ENCODE measurements at regions not wholly inside any gene's neighbourhood (a gene's known extent, or its start where the extent isn't known, plus 50 kb on each side); places are given as distances from the start of the nearest gene placed in this dataset.

GRCh38 chr4:133403913-133404312 lies 254.8 kb downstream of the PCDH10 start (continued):
- TF ChIP-seq REST (IDR thresholded peaks at IDR 0.05; ENCODE audit: low read depth, low read length) (no peak), YY1 (IDR thresholded peaks at IDR 0.05; ENCODE audit: low read depth) (no peak), RAD21 (IDR thresholded peaks at IDR 0.05; ENCODE audit: low read length) (no peak), MEF2A (IDR thresholded peaks at IDR 0.05; ENCODE audit: borderline replicate concordance, low read depth) (no peak)

- DNase-seq: no peak
These were observed 253.5 kb downstream of the PCDH10 start for GRCh38 chr4:133402616-133403015.

More at GRCh38 chr4:133402616-133403015, 253.5 kb downstream of the PCDH10 start:
- POLR2A ChIA-PET: no interaction called here
- no peaks in the 10 kb centered on the region for H3K36me3 ChIP-seq (replicated peaks in 1 of 2; ENCODE audit: control insufficient read depth in 1 of 2, insufficient read depth in 2 of 2, low read length in 1 of 2)
- no peaks in the 10 kb centered on the region for H3F3A ChIP-seq (replicated peaks; ENCODE audit: insufficient read depth)
- H3K4me3 ChIP-seq (ENCODE audit: low read depth in 2 of 2, low read length in 1 of 2): no peak overlapping the region
- TF ChIP-seq USF2 (IDR thresholded peaks at IDR 0.05; ENCODE audit: borderline replicate concordance, low read depth, low read length): no peak
- TF ChIP-seq NRF1 (IDR thresholded peaks at IDR 0.05; ENCODE audit: low read depth, low read length): no peak
- TF ChIP-seq NFIC (IDR thresholded peaks at IDR 0.05; ENCODE audit: borderline replicate concordance): no peak
- no peak for TF ChIP-seq PBX3 (IDR thresholded peaks at IDR 0.05)
- TF ChIP-seq MEF2A (IDR thresholded peaks at IDR 0.05; ENCODE audit: borderline replicate concordance, low read depth): no peak
- no peak for TF ChIP-seq TCF12 (IDR thresholded peaks at IDR 0.05)
- TF ChIP-seq RCOR1 (IDR thresholded peaks at IDR 0.05; ENCODE audit: low read length): no peak
- TF ChIP-seq CTCF (IDR thresholded peaks at IDR 0.05): no peak
- TF ChIP-seq IRF3 (IDR thresholded peaks at IDR 0.05; ENCODE audit: low read depth, low read length): no peak
- no peak for TF ChIP-seq GATA2 (CRISPR knock-in tag; IDR thresholded peaks at IDR 0.05)
- TF ChIP-seq TAF1 (IDR thresholded peaks at IDR 0.05; ENCODE audit: borderline replicate concordance, low read depth, low read length): no peak
- TF ChIP-seq FOXM1 (IDR thresholded peaks at IDR 0.05; ENCODE audit: low read depth): no peak
- TF ChIP-seq RXRA (IDR thresholded peaks at IDR 0.05; ENCODE audit: borderline replicate concordance, low read depth): no peak
- no peak for TF ChIP-seq POLR2AphosphoS5 (IDR thresholded peaks at IDR 0.05; ENCODE audit: low read depth, low read length)
- TF ChIP-seq ZBTB33 (IDR thresholded peaks at IDR 0.05; ENCODE audit: borderline replicate concordance, low read depth): no peak
- no peak for TF ChIP-seq SIN3A (IDR thresholded peaks at IDR 0.05; ENCODE audit: borderline replicate concordance, low read depth, low read length)
- TF ChIP-seq FOSL2 (IDR thresholded peaks at IDR 0.05; ENCODE audit: borderline replicate concordance, low read depth): no peak
- TF ChIP-seq EP300 (IDR thresholded peaks at IDR 0.05; ENCODE audit: borderline replicate concordance in 1 of 2, low read depth in 1 of 2, low read length in 1 of 2): no peak
- no peaks in the 10 kb centered on the region for H3K79me2 ChIP-seq (ENCODE audit: insufficient read depth)
- no peaks in the 10 kb centered on the region for H3K9me3 ChIP-seq
- no peak overlapping the region for H3K27ac ChIP-seq (ENCODE audit: low read depth in 2 of 2, low read length in 1 of 2)
- H2AFZ ChIP-seq (ENCODE audit: low read depth): no peak overlapping the region
- WGBS (ENCODE audit: low lambda C conversion rate): 63% methylated on average over 1 of the region's 1 CpG
- H3K27me3 ChIP-seq (ENCODE audit: insufficient read depth): no peaks in the 10 kb centered on the region
- no peaks in the 10 kb centered on the region for H4K20me1 ChIP-seq (ENCODE audit: insufficient read depth)
- no peaks in the 10 kb centered on the region for H3K4me1 ChIP-seq (ENCODE audit: control insufficient read depth in 1 of 2, insufficient read depth in 2 of 2, low read depth in 1 of 2, low read length in 1 of 2)
- no peak overlapping the region for H3K9ac ChIP-seq
- no peak overlapping the region for H3K4me2 ChIP-seq
- CTCF ChIA-PET: no interaction called here
- no peaks in the 10 kb centered on the region for H3K9me2 ChIP-seq
